HG03432 (cell line): ENCODE measurements at regions not wholly inside any gene's neighbourhood (a gene's known extent, or its start where the extent isn't known, plus 50 kb on each side); places are given as distances from the start of the nearest gene placed in this dataset.

Experiments
- ATAC-seq: cut with Tn5 transposase; IDR thresholded peaks from one replicate; pipeline ENCODE4 v1.9.1; 2021; ENCODE audit warnings: mild to moderate bottlenecking, moderate library complexity; ENCODE audit not compliant: unreplicated experiment

- ATAC-seq = no peak
These were observed 58.9 kb downstream of the NUDT11 start for GRCh38 chrX:51437521-51437920.

- no peak for ATAC-seq
These were observed 61.3 kb downstream of the NUDT11 start for GRCh38 chrX:51435101-51435500.

- ATAC-seq = no peak
These were observed 74.3 kb downstream of the NUDT11 start for GRCh38 chrX:51421972-51422597.

GRCh38 chrX:51420610-51421009 is 75.8 kb downstream of the NUDT11 start:
- no peak for ATAC-seq

GRCh38 chrX:51408462-51408861 is 75.8 kb downstream of the NUDT10 start:
- no peak for ATAC-seq

- no peak for ATAC-seq
These were observed 75.1 kb downstream of the NUDT10 start for GRCh38 chrX:51407520-51408409.

GRCh38 chrX:51406688-51407519 is 74.3 kb downstream of the NUDT10 start:
- ATAC-seq = no peak

GRCh38 chrX:51404445-51404844 is 71.8 kb downstream of the NUDT10 start:
- no peak for ATAC-seq

- peak; percentile 37 for ATAC-seq
These were observed 63.4 kb downstream of the NUDT10 start for GRCh38 chrX:51395810-51396728.

- ATAC-seq = no peak
These were observed 62.8 kb downstream of the NUDT10 start for GRCh38 chrX:51395480-51395809.
